Midbrain (tissue), 1 donor: ENCODE measurements at regions not wholly inside any gene's neighbourhood (a gene's known extent, or its start where the extent isn't known, plus 50 kb on each side); places are given as distances from the start of the nearest gene placed in this dataset.
"Not testable (repeated sequence)": the region's sequence is repeated elsewhere in the genome, so short reads cannot be mapped to it uniquely, and the experiment has no call there.

ENCODE experiments used
- DNase-seq: peaks from one replicate; lab custom pipeline; 2025; lab: John Stamatoyannopoulos, UW

DNA sequence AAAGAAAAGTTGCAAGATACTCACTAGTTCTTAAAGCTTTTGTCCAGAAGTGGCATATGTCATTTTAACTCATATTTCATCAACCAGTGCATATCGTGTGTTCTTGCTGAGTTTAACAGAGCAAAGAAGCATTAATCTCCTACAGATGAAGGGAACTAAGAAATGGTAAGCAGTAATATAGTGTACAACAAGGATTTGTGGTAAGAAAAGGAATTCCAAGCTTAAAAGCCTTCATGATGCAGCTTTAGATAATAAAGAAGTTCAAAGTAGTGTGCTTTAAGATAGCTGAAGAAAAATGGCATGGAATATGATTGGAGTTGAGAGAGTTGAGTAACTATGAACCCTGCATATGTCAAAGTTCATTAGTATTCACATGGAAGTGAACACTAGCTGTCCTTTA lies 649.8 kb upstream of the FSHR start:
- no peak for DNase-seq

DNA sequence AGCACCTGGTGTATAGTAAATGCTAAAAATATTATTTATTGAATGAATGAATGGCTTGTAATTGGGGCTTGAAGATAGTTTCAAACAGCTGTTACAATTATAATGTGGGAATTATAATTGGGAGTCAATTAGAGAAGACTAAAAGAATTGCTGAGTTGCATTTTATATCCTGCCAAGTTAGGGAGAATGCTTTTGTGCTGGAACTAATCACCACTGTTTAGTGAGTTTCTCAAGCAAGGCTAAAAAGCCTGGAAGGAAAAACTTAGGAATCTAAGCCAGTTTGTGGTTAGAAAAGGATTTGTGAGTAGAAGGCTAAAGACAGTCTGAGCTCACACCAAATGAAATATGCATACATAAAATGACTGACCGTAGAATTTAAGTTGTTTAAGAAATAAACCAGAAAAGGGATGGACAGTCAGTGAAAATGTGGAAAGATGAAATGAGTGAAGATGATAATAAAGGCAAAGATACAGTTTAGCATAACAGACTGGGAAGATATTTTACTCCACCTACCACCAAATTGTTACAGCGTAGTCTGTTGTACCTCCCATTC lies 647.7 kb upstream of the FSHR start:
- DNase-seq, result peak; percentile 7

DNA sequence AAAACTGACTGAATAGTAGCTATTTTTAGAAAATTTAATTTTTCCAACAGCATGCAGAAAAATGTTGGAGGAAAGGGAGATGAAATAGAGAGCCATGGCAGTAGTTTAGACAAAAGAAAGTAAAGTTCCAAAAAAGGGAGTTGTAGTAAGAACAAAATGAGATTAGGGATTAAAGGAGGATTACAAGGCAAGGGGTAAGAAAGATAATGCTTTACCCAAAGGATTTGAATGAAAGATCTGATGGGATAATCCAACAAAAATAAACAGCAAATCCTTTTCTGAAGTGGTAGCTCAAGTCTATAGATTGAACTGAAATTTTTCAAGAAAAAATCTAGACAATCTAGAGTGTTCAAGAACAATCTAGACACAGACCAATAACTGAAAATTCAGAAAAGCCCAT lies 644.3 kb upstream of the FSHR start:
- no peak for DNase-seq

- no peak for DNase-seq
These were observed 642.0 kb upstream of the FSHR start for GRCh38 chr2:49796266-49796665.

DNA sequence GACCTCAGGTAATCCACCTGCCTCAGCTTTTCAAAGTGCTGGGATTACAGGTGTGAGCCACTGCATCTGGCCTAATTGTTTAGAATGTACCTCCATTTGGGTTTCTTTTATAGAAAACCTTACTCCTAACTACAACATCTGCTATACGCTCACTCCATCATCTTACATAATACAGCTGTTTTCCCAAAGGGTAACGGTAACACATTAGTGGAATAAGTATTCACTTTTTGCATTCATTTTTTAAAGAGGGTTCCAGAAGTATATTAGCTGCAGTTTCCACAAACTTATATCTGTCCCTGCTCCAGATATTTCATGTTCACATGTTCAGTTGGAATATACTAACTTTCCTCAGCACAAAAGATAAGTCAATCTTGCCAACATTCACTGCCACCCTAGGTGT lies 640.1 kb upstream of the FSHR start:
- DNase-seq, result no peak

DNA sequence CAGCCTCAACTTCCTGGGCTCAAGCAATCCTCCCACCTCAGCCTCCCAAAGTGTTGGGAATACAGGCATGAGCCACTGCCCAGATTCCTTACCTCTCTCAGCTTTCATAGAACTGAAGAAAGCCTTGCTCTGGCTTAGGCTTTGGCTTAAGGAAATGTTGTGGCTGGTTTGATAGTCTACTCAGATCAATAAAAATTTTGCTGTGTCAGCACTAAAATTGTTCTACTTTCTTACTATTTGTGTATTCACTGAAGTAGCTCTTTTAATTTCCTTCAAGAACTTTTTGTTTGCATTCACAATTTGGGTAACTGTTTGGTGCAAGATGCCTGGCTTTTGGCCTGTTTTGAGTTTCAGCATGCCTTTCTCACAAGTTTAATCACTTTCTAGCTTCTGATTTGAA lies 634.0 kb upstream of the FSHR start:
- no peak for DNase-seq

GRCh38 chr2:49780949-49781348 lies 626.6 kb upstream of the FSHR start:
- DNase-seq, result no peak

DNA sequence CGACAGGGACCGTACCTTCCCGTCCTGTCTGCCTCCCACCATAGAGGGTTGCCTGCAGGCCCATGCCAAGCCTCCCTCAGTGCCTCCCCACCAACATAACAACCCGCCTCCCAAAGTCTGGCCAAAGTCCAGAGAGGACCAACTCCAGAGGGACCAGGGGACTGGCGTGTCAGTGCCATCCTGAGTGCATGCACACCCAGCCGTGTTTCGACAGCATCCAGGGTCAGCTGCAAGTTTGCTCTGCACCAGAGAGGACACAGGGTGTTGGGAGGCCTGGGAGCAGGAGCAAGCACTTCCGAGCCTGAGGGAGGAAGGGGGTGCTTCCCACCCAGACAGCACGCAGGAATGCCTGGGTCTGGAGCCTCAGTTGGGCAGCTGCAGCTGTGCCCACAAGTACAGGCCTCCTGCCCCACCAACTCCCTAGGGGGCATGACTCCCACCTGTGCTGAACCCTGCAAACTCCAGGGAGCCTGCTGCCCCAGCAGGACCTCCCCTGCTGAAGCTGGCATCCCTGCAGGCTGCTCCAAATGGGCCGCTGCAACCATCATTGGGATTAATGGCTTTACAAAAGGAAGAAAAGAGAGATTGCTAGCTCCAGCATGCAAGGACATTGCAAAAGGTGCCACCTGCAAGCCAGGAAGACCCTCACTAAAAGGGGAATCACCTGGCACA lies 618.1 kb upstream of the FSHR start:
- no peak for DNase-seq

- DNase-seq, result peak; percentile 58
These were observed 616.6 kb upstream of the FSHR start for GRCh38 chr2:49770919-49771318.

DNA sequence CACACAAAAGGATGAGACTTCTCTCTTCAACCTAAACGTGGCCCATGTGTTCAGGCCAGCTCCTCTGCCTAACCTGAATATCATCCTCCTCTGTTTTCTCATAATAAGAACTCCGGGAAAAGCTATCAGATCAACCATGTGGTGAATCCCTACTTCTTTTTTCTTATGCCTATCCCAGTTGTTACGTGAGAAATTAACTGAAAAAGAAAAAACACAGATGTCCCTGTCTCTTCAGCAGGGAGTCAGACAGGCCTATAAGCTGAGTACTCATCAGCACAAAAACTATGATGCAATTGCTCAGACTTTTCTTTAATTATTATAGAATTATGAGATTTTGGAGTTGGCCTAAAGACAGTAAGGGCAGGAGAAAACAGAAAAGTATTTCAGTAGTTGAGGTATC lies 613.0 kb upstream of the FSHR start:
- DNase-seq, result no peak

DNA sequence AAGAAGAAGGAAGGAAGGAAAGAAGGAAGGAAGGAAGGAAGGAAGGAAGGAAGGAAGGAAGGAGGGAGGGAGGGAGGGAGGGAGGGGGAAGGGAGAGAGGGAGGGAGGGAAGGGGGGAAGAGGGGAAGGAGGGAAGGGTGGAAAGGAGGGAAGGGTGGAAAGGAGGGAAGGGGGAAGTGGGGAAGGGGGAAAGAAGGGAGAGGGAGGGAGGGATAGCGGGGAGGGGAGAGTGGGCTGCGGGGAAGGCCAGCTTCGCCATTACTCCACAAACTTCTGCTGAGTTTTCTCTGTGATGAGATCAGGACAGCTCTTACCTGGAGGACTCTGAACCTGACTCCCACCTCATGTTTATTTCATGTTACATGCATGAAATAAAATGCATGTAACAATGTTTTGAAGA lies 601.5 kb upstream of the FSHR start:
- DNase-seq, result no peak

DNA sequence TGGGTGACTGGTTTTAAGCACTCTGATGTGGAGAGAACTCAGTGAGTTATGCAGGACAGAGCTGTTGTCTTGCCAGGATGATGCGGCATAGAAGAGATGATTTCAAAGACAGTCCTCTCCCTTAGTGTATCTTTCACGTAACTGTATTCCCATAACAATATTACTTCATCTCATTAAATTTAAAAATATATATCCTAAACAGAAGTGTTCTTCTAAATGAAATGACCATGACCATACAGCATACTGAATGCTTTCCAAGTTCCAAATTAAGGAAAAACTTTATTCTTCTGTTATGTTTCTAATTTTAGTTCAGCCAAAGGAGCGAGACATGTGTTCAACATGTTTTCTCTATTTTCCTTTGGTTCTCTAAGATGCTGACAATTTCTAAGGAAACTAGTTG lies 600.1 kb upstream of the FSHR start:
- DNase-seq, result no peak

GRCh38 chr2:49753344-49753985 lies 599.1 kb upstream of the FSHR start:
- no peak for DNase-seq

- DNase-seq, result no peak
These were observed 583.3 kb upstream of the FSHR start for GRCh38 chr2:49737606-49738005.

DNA sequence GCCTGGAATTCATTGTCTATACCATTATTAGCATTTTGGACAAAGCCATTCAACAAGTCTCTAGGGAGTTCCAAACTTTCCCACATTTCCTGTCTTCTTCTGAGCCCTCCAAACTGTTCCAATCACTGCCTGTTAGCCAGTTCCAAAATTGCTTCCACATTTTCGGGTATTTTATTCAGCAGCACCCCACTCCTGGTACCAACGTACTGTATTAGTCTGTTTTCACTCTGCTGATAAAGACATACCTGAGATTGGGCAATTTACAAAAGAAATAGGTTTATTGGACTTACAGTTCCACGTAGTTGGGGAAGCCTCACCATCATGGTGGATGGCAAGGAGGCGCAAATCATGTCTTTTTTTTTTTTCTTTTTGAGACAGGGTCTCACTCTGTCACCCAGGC lies 578.6 kb upstream of the FSHR start:
- DNase-seq, result not testable (repeated sequence)

- DNase-seq, result no peak
These were observed 564.9 kb upstream of the FSHR start for GRCh38 chr2:49719241-49719640.

- DNase-seq, result no peak
These were observed 561.3 kb upstream of the FSHR start for GRCh38 chr2:49715597-49715996.

DNA sequence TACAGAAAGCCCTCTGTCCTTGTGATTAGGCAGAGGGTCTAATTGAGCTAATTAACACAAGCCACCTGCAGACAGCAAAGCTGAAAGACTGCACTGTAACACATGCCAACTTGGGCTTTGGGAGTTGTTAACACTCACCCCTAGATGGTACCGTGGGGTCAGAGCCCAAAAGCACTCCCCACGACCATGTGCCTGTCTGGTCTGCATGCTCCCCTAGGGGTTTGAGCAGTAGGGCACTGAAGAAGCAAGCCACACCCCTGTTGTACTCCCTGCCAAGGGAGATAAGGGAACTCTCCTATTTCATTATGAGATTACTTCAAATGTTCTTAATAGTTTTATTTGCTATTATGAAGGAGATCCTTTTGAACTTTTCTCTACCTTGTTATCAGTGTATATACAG lies 560.1 kb upstream of the FSHR start:
- DNase-seq, result no peak

DNA sequence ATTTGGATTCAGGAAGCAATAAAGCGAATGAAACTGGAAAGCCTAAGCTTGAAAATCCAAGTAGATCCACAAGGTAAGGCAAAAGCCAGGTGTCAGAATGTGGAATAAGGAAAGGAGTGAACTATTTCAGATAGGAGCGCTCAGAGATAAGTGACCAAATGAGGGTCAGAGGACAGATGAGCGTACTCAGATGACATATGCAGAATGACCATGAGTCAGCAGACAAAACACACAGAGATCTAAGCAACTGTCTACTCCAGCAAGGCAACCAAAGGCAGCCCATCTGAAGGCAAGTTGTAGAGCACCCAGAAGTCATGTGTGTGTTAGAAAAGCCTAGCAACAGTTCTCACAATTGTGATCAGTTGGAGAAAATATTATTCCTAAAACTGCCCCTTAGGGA lies 548.4 kb upstream of the FSHR start:
- DNase-seq, result no peak

DNA sequence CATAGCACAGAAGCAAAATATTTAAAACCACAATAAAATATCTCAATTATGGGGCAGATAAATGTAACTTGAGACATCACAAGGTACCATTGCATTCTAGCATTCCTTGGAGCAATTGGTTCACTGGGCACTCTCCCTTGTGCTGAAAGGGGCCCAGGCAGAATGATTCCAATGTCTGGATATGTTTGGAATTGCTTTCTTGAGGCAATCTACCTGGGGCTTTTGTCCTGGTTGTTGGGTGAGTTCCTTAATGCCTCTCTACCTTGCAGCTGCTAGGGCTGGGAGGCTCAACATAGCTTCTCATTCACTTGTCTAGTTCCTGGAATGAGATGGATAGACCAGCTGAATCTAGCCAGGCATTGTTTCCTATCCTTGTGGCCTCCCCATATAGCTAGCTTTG lies 539.6 kb upstream of the FSHR start:
- DNase-seq, result no peak

DNA sequence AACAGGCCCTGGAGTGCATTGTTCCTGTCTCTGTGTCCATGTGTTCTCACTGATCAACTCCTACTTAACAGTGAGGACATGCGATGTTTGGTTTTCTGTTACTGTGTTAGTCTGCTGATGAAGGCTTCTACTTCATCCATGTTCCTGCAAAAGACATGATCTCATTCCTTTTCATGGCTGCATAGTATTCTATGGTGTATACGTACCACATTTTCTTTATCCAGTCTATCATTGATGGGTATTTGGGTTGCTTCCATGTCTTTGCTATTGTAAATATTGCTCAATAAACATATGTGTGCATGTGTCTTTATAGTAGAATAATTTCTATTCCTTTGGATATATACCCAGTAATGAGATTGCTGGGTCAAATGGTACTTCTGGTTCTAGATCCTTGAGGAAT lies 537.7 kb upstream of the FSHR start:
- DNase-seq, result not testable (repeated sequence)

DNA sequence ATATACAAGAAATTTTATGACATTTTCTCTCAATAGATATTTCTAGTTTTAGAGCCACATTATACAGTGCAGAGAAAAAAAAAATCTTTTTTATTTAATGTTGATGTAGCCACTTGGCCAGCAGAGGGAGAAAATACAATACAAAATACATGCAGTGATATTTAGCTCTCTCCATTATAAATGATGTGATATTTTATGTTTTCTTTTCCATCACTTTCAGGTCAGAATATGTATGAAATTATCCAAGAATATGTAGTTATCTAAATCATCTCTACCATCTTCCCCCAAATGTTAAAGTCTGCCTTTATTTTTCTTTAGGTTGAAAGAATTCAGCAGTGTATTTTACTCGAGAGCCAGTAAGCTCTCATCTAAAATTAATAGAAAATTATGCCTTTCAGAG lies 533.6 kb upstream of the FSHR start:
- DNase-seq, result peak; percentile 1

- DNase-seq, result no peak
These were observed 532.7 kb upstream of the FSHR start for GRCh38 chr2:49686897-49687442.

GRCh38 chr2:49686291-49686690 lies 532.0 kb upstream of the FSHR start:
- DNase-seq, result no peak
